ENCODE measurements at regions not wholly inside any gene's neighbourhood (a gene's known extent, or its start where the extent isn't known, plus 50 kb on each side); places are given as distances from the start of the nearest gene placed in this dataset.

- DNase-seq = no peak
Measured at GRCh38 chr14:44287858-44288257, 219.2 kb downstream of the FSCB start.

- no peak for DNase-seq
Measured at GRCh38 chr14:44286201-44286600, 220.9 kb downstream of the FSCB start.

GRCh38 chr14:44283836-44284235, 223.2 kb downstream of the FSCB start:
- DNase-seq = no peak

GRCh38 chr14:44279357-44279756, 227.7 kb downstream of the FSCB start:
- no peak for DNase-seq

- no peak for DNase-seq
Measured at GRCh38 chr14:44271637-44272036, 235.4 kb downstream of the FSCB start.

GRCh38 chr14:44271006-44271405, 236.1 kb downstream of the FSCB start:
- DNase-seq = no peak

- no peak for DNase-seq
Measured at GRCh38 chr14:44265246-44265645, 241.8 kb downstream of the FSCB start.

- no peak for DNase-seq
Measured at GRCh38 chr14:44215660-44216059, 291.4 kb downstream of the FSCB start.

GRCh38 chr14:44211718-44212117, 295.4 kb downstream of the FSCB start:
- DNase-seq = no peak

GRCh38 chr14:44204061-44204835, 302.8 kb downstream of the FSCB start:
- no peak for DNase-seq

GRCh38 chr14:44180975-44181374, 326.1 kb downstream of the FSCB start:
- no peak for DNase-seq

GRCh38 chr14:44170556-44170955, 336.5 kb downstream of the FSCB start:
- DNase-seq = no peak

- no peak for DNase-seq
Measured at GRCh38 chr14:44170101-44170500, 337.0 kb downstream of the FSCB start.

GRCh38 chr14:44168566-44168965, 338.5 kb downstream of the FSCB start:
- DNase-seq = no peak

GRCh38 chr14:44166611-44167010, 340.5 kb downstream of the FSCB start:
- DNase-seq = no peak

GRCh38 chr14:44165936-44166335, 341.1 kb downstream of the FSCB start:
- no peak for DNase-seq

- DNase-seq = no peak
Measured at GRCh38 chr14:44165286-44165685, 341.8 kb downstream of the FSCB start.

GRCh38 chr14:44163946-44164345, 343.1 kb downstream of the FSCB start:
- DNase-seq = no peak

- DNase-seq = no peak
Measured at GRCh38 chr14:44162197-44162596, 344.9 kb downstream of the FSCB start.

- DNase-seq = no peak
Measured at GRCh38 chr14:44154874-44155273, 352.2 kb downstream of the FSCB start.

- DNase-seq = no peak
Measured at GRCh38 chr14:44154446-44154845, 352.6 kb downstream of the FSCB start.

GRCh38 chr14:44151130-44151820, 355.8 kb downstream of the FSCB start:
- DNase-seq = no peak

GRCh38 chr14:44149597-44149996, 357.5 kb downstream of the FSCB start:
- no peak for DNase-seq

- no peak for DNase-seq
Measured at GRCh38 chr14:44142006-44142405, 365.1 kb downstream of the FSCB start.

GRCh38 chr14:44135972-44136371, 371.1 kb downstream of the FSCB start:
- DNase-seq = no peak

All from CD4-positive, alpha-beta T cell treated with Interferon gamma for 1 hour (primary cell).